ENCODE measurements at regions not wholly inside any gene's neighbourhood (a gene's known extent, or its start where the extent isn't known, plus 50 kb on each side); places are given as distances from the start of the nearest gene placed in this dataset.

GRCh38 chr22:48361099-48361639 is 1466.5 kb downstream of the BRD1 start:
- DNase-seq (ENCODE audit: low read depth in 4 of 4, low spot score in 2 of 4): no peak

DNA sequence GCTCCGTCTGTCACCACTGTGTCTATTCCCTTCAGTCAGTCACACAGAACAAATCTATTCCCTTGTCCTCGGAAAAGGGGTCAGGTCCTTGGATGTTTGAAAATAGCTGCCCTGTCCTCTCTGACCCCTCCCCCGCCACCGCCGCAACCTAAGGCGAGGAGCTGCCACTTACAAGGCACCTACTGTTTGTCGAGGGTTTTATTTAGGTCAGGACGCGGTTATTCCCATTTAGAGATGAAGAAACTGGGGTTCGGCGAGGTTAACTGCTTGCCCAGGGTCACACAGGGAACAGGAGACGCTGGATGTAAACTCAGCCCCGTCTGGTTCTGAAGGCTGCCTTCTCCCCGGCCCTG is 1468.1 kb downstream of the BRD1 start:
- no peak for DNase-seq (ENCODE audit: low read depth in 4 of 4, low spot score in 2 of 4)

- DNase-seq (ENCODE audit: low read depth in 4 of 4, low spot score in 2 of 4): no peak
Measured at GRCh38 chr22:48358886-48359612, 1468.6 kb downstream of the BRD1 start.

DNA sequence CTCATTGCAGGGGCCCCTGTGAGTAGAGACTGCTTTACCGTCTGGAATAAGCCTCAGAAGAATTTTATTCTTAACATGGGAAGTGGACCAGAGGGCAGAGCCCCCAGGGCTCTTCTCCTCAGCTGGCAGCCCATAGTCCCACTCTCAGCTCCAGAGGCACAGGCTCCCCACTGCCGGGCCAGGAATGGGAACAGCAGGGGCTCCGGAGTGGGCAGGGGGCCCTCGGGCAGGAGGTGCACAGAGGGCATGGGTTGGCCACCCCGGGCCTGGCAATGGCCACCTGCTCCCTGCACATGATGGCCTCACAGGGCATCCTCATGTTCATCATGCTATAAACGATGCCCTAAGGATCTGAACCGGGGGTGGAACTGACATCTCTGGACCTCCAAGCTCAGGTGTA is 1469.7 kb downstream of the BRD1 start:
- DNase-seq (ENCODE audit: low read depth in 4 of 4, low spot score in 2 of 4): no peak

DNA sequence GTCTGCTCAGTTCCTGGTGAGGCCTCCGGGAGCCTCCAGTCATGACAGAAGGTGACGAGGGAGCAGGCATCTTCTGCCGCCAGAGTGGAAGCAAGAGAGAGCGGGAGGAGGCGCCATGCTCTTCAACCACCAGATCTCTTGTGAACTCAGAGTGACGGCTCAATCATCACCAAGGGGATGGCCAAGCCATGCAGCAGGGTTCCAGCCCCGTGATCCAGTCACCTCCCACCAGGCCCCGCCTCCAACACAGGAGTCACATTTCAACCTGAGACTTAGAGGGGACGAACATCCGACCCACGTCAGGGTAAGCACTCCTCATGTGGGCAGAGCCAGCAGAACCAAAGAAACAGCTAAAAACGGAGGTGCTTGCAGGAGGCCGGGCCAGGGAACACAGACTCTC is 1470.5 kb downstream of the BRD1 start:
- DNase-seq (ENCODE audit: low read depth in 4 of 4, low spot score in 2 of 4): no peak

DNA sequence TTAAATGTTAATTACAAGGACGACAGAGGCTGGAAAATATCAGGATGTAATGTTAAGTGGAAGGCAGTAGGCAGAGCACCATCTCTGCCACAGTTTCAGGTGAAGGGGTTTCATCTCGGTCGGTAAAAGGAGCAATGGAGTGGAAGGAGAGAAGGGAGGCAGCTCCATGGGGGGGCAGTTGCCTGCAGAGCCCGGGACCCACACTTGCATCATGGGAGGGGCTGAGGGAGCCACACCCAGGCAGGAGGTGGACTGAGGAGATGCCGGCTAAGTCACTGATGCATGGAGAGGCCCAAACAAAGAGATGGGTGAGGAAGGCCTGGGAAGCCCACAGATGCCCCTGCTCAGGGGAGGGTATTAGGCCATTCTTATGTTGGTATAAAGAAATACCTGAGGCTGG is 1470.9 kb downstream of the BRD1 start:
- DNase-seq (ENCODE audit: low read depth in 4 of 4, low spot score in 2 of 4): no peak

DNA sequence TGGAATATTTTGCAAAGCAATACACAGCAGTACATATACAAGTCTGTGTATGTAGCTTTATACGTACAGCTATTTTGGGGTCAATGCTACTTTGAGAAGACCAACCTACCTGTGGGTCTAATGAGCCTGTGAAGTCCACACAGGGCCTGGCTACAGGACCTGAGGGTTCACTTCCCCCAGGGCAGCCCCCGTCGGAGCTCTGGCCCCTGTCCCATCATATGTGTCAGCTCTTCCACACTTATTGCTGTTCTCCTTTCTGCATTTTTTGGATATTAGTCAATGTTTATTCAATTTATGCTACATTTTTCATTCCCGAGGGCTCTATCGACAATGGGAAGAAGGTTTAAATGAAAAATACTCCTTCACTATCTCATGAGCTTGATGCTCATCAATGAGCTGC is 1473.6 kb downstream of the BRD1 start:
- DNase-seq (ENCODE audit: low read depth in 4 of 4, low spot score in 2 of 4): no peak

DNA sequence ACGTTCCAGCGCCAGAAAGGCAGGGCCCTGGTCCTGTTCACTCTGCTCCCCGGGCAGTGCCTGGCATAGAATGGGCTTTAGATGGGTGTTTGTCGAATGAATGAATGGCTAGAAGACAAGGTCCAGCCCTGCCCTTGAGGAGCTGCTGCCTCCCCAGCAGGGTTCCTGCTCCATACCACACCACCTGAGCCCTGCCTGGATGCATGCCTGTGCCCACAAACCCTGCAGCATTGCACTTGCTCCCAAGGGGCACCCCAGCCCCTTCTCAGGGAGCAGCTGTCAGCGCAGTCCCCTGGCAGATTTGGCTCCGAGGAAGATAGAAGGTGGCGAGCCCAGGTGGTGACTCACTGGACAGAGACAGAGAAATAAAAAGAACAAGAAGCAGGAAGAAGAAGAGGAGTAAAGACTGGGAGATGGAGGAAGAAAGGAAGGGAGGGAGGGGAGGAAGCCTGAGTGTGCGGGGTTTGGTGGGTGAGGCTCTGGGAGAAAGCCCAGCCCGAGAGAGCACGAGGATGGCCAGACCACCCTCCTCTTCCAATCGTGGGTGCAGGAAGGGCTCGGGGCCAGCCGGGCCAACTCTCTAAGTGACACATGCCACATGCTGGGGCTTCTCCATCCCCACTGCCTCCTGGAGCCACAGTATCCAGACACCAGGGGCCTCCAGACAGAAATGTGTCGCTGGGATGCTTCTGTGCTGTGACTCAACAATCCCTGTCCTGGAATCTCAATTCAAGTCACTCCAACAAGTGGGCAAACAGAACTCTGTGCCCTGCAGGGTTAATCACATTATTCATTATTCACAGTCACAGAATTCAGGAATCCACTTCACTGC is 1474.3 kb downstream of the BRD1 start:
- no peak for DNase-seq (ENCODE audit: low read depth in 4 of 4, low spot score in 2 of 4)

GRCh38 chr22:48352086-48352911 is 1475.4 kb downstream of the BRD1 start:
- DNase-seq (ENCODE audit: low read depth in 4 of 4, low spot score in 2 of 4): no peak

DNA sequence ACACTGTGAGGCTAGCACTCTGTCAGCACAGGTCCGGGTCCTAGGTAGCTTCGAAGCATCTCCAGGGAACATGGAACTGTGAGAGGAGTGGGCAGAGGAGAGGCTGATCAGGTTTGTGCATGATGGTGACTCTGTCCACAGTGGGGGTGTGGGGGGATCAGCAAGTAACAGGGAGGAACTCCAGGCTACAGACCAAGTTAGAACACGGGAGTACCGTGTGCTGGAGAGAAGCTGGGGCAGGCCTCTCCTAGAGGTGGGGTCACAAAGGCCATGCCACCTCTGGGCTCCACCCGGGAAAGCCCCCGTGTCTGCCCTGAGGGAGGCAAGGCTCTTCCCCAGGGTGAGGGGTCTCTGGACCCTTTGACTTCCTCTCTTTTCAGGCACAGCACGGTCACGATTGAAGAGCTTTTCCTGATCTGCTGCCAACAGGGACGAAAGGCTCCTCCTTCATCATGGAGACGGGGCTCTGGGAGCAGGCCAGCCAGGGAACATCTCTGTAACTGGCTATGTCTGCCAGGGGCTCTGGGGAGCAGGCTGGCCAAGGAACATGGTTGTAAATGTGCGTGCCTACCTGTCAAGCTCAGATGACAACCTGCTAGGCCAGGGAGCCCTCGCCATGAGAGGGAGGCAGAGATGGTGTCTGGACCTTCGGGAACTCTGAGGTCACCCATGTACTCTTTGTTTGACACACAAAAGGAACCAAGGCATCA is 1476.1 kb downstream of the BRD1 start:
- no peak for DNase-seq (ENCODE audit: low read depth in 4 of 4, low spot score in 2 of 4)

- no peak for DNase-seq (ENCODE audit: low read depth in 4 of 4, low spot score in 2 of 4)
Measured at GRCh38 chr22:48350456-48350855, 1477.2 kb downstream of the BRD1 start.

DNA sequence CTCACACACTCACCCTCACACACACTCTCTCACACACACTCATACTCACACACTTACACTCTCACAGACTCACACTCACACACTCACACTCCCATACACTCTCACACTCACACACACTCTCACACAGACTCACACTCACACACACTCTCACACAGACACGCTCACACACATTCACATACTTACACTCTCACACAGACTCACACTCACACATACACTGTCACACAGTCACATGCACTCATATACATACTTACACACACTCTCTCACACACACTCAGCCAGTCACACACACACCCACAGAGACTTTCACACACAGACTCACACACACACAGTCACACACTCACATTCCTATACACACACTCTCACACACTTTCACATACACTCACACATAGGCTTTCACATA is 1478.8 kb downstream of the BRD1 start:
- DNase-seq (ENCODE audit: low read depth in 4 of 4, low spot score in 2 of 4): no peak

- no peak for DNase-seq (ENCODE audit: low read depth in 4 of 4, low spot score in 2 of 4)
Measured at GRCh38 chr22:48347311-48347710, 1480.4 kb downstream of the BRD1 start.

GRCh38 chr22:48346911-48347310 is 1480.8 kb downstream of the BRD1 start:
- no peak for DNase-seq (ENCODE audit: low read depth in 4 of 4, low spot score in 2 of 4)

- no peak for DNase-seq (ENCODE audit: low read depth in 4 of 4, low spot score in 2 of 4)
Measured at GRCh38 chr22:48346311-48346710, 1481.4 kb downstream of the BRD1 start.

- DNase-seq (ENCODE audit: low read depth in 4 of 4, low spot score in 2 of 4): no peak
Measured at GRCh38 chr22:48345631-48346030, 1482.0 kb downstream of the BRD1 start.

GRCh38 chr22:48343461-48343860 is 1484.2 kb downstream of the BRD1 start:
- no peak for DNase-seq (ENCODE audit: low read depth in 4 of 4, low spot score in 2 of 4)

- no peak for DNase-seq (ENCODE audit: low read depth in 4 of 4, low spot score in 2 of 4)
Measured at GRCh38 chr22:48342732-48343131, 1484.9 kb downstream of the BRD1 start.

GRCh38 chr22:48342016-48342415 is 1485.7 kb downstream of the BRD1 start:
- no peak for DNase-seq (ENCODE audit: low read depth in 4 of 4, low spot score in 2 of 4)

All from left renal cortex interstitium (tissue), 4 donors.